GM12865 (cell line): ENCODE measurements at regions not wholly inside any gene's neighbourhood (a gene's known extent, or its start where the extent isn't known, plus 50 kb on each side); places are given as distances from the start of the nearest gene placed in this dataset.

ENCODE experiments used
- DNase-seq: peaks from one replicate; pipeline ENCODE4 v3.0.0; 2010; ENCODE audit warnings: low read depth
- H3K4me3 ChIP-seq: 2 replicates; pipeline ENCODE4 v1.5.1; 2011; ENCODE audit warnings: mild to moderate bottlenecking, low read depth, low read length, control low read depth
- TF ChIP-seq, protein P1 (sequence below): IDR thresholded peaks from 2 replicates; pipeline ENCODE4 v1.5.1; 2011; ENCODE audit warnings: low read length, control low read depth, low read depth, inconsistent platforms; ENCODE audit not compliant: insufficient read depth; ENCODE audit errors: missing control alignments

- DNase-seq = no peak
- no peak overlapping the region for H3K4me3 ChIP-seq
- TF ChIP-seq, protein P1, sequence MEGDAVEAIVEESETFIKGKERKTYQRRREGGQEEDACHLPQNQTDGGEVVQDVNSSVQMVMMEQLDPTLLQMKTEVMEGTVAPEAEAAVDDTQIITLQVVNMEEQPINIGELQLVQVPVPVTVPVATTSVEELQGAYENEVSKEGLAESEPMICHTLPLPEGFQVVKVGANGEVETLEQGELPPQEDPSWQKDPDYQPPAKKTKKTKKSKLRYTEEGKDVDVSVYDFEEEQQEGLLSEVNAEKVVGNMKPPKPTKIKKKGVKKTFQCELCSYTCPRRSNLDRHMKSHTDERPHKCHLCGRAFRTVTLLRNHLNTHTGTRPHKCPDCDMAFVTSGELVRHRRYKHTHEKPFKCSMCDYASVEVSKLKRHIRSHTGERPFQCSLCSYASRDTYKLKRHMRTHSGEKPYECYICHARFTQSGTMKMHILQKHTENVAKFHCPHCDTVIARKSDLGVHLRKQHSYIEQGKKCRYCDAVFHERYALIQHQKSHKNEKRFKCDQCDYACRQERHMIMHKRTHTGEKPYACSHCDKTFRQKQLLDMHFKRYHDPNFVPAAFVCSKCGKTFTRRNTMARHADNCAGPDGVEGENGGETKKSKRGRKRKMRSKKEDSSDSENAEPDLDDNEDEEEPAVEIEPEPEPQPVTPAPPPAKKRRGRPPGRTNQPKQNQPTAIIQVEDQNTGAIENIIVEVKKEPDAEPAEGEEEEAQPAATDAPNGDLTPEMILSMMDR = no peak
Observed at GRCh38 chr14:27050208-27050607, 452.4 kb upstream of the NOVA1 start.

DNA sequence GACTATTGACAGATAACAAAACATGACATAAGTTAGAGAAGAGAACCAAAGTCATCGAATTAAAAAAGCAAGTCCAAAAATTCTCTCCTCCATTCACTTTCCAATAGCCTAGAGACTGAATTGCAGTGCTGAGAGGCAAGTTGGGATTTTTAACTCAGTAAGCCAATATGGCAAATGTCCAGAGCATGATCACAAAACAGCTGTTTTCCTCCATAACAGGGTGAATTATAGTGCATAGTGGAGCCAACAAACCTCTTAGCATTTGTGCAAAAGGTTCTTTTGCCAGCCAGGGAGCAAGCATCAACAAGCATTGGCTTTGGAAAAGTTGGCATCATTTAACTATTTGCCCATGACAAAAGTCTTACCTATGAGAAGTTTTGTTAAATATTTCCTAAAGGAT is 458.8 kb upstream of the NOVA1 start:
- TF ChIP-seq, protein P1 = no peak
- no peak overlapping the region for H3K4me3 ChIP-seq
- no peak for DNase-seq

- no peak for DNase-seq
- TF ChIP-seq, protein P1 = no peak
- no peak overlapping the region for H3K4me3 ChIP-seq
Observed at GRCh38 chr14:27061299-27061698, 463.5 kb upstream of the NOVA1 start.

DNA sequence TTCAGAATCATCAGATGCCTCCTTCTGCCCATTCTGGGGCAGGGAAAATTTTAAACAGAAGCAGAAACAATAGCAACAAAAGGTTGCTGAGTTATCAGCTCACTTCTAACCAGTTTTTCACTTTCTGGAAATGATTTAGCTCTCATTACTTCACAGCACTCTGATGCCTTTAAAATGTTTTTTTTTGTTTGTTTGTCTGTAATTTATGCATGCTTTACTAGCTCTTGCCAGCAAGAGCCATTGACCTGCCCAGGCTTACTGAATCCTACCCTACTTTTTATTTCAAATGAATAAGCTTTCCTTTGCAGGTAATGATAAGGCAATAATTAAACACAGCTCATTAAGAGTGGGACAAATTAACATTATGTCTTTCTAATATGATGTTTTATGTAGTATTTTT is 466.1 kb upstream of the NOVA1 start:
- DNase-seq = no peak
- H3K4me3 ChIP-seq = no peak overlapping the region
- TF ChIP-seq, protein P1 = no peak

GRCh38 chr14:27065886-27066285 is 468.1 kb upstream of the NOVA1 start:
- H3K4me3 ChIP-seq = no peak overlapping the region
- TF ChIP-seq, protein P1 = no peak
- no peak for DNase-seq

DNA sequence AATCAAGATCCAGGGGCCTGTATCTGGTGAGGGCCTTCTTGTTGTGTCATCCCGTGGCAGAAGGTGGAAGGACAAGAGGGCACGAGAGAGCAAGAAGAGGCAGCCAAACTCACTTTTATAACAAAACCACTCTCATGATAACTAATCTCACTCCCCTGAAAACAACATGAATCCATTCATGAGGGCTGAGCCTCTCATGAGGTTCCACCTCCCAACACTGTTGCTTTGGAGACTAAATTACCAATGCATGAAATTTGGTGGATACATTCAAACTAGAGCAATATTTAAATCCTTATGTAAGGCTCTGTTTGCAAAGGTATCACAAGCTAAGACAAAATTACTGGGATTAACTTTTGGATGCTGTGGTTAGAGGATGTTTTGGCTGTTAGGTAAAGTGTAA is 470.1 kb upstream of the NOVA1 start:
- TF ChIP-seq, protein P1 = no peak
- no peak for DNase-seq
- H3K4me3 ChIP-seq = no peak overlapping the region

GRCh38 chr14:27072589-27072988 is 474.8 kb upstream of the NOVA1 start:
- no peak for DNase-seq
- H3K4me3 ChIP-seq = no peak overlapping the region
- TF ChIP-seq, protein P1 = no peak
